Esophagus muscularis mucosa (tissue), 4 donors: ENCODE measurements at regions not wholly inside any gene's neighbourhood (a gene's known extent, or its start where the extent isn't known, plus 50 kb on each side); places are given as distances from the start of the nearest gene placed in this dataset.
"Not testable (repeated sequence)": the region's sequence is repeated elsewhere in the genome, so short reads cannot be mapped to it uniquely, and the experiment has no call there.

Experiments used
- DNase-seq: peaks from one replicate; pipeline ENCODE4 v3.0.0-alpha.2; 2017; ENCODE audit errors: extremely low spot score
- H3K27ac ChIP-seq, 4 donors: fragments of 200-600 bp; sonication (generic); replicated peaks in 1 of 4; 1 replicate in 3 of 4; 2 replicates in 1 of 4; pipeline ENCODE4 v1.5.1; 2016 to 2019; ENCODE audit warnings: mild to moderate bottlenecking in 1 of 4
- H3K27me3 ChIP-seq, 4 donors: fragments of 200-600 bp; sonication (generic); one replicate each; pipeline versions ENCODE4 v1.5.1 to v1.6.0; 2016 to 2019
- H3K36me3 ChIP-seq, 4 donors: fragments of 200-600 bp; sonication (generic); one replicate each; pipeline ENCODE4 v1.5.1; 2016 to 2019
- H3K4me1 ChIP-seq, 4 donors: fragments of 200-600 bp; sonication (generic); one replicate each; pipeline ENCODE4 v1.5.1; 2016 to 2019
- H3K4me3 ChIP-seq, 4 donors: fragments of 200-600 bp; sonication (generic); 1 replicate in 2 of 4; 2 replicates in 2 of 4; pipeline ENCODE4 v1.5.1; 2016 to 2019; ENCODE audit warnings: mild to moderate bottlenecking in 4 of 4, moderate library complexity in 1 of 4
- H3K9me3 ChIP-seq, 4 donors: fragments of 200-600 bp; sonication (generic); 1 replicate in 3 of 4; 2 replicates in 1 of 4; pipeline ENCODE4 v1.5.1; 2016 to 2019
- EP300 ChIP-seq: sonication (generic); formaldehyde crosslinking; IDR thresholded peaks from one replicate; pipeline ENCODE4 v1.6.1; 2017; ENCODE audit warnings: antibody characterized with exemption
- POLR2A ChIP-seq: fragments of 450-650 bp; IDR thresholded peaks from one replicate; pipeline ENCODE4 v1.6.1; 2017; ENCODE audit warnings: antibody characterized with exemption, moderate library complexity, mild to moderate bottlenecking, low read depth
- POLR2AphosphoS5 ChIP-seq, 2 donors: sonication (generic); formaldehyde crosslinking; IDR thresholded peaks; one replicate each; pipeline ENCODE4 v1.6.1; 2017; ENCODE audit warnings: antibody characterized with exemption in 2 of 2
- WGBS: methylation state at CpG from one replicate; pipeline ENCODE4 v1.1.5; 2018; 5-methylcytosine and 5-hydroxymethylcytosine counted together
- intact Hi-C: fragments of 100-400 bp; cut with DNase I; formaldehyde crosslinking; loops from one replicate; pipeline ENCODE4 v1.15.1; 2023
- TF ChIP-seq, protein P1 (sequence below), 3 experiments: fragments of 200-600 bp in 2 of 3; fragments of 450-650 bp in 1 of 3; sonication (generic) in 2 of 3; IDR thresholded peaks; one replicate each; pipeline ENCODE4 v1.5.1; 2017 to 2019; ENCODE audit warnings: antibody characterized with exemption in 3 of 3, mild to moderate bottlenecking in 2 of 3, moderate library complexity in 1 of 3

DNA sequence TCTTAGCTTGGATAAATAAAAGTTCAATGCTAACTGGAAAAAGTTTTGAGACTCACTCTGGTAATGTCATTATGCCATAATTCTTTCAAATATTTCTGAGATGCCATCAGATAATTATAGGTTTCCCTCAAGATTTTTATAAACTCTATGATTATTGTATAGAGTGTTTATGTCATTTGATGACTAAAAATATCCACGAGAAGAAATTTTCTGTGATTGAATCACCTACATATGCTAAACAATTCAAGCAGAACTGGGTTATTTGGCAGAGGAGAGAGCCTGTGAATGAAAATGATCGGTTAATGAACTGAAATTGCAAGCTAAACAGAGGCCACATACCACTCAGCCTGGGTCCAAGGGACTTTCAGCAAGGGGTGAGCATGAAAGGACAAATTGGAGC is 92.6 kb upstream of the TSC22D1 start:
- Histone ChIP-seq H3K4me3 (no peak overlapping the region), H3K27ac (no peak overlapping the region), H3K9me3 (no peaks in the 10 kb centered on the region), H3K36me3 (no peaks in the 10 kb centered on the region), H3K4me1 (peaks cover 9 to 17% (median 12%) of the 10 kb centered on the region in 4 donors), H3K27me3 (no peaks in the 10 kb centered on the region)
- TF ChIP-seq POLR2AphosphoS5 (IDR thresholded peaks at IDR 0.05), result no peak
- TF ChIP-seq, protein P1, sequence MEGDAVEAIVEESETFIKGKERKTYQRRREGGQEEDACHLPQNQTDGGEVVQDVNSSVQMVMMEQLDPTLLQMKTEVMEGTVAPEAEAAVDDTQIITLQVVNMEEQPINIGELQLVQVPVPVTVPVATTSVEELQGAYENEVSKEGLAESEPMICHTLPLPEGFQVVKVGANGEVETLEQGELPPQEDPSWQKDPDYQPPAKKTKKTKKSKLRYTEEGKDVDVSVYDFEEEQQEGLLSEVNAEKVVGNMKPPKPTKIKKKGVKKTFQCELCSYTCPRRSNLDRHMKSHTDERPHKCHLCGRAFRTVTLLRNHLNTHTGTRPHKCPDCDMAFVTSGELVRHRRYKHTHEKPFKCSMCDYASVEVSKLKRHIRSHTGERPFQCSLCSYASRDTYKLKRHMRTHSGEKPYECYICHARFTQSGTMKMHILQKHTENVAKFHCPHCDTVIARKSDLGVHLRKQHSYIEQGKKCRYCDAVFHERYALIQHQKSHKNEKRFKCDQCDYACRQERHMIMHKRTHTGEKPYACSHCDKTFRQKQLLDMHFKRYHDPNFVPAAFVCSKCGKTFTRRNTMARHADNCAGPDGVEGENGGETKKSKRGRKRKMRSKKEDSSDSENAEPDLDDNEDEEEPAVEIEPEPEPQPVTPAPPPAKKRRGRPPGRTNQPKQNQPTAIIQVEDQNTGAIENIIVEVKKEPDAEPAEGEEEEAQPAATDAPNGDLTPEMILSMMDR (IDR thresholded peaks at IDR 0.05), result no peak
- no peak for TF ChIP-seq EP300
- no peak for TF ChIP-seq POLR2A
- intact Hi-C loops, result no loop called here
- WGBS, result 36% methylated on average over 2 of the region's 2 CpGs
- no peak for DNase-seq

DNA sequence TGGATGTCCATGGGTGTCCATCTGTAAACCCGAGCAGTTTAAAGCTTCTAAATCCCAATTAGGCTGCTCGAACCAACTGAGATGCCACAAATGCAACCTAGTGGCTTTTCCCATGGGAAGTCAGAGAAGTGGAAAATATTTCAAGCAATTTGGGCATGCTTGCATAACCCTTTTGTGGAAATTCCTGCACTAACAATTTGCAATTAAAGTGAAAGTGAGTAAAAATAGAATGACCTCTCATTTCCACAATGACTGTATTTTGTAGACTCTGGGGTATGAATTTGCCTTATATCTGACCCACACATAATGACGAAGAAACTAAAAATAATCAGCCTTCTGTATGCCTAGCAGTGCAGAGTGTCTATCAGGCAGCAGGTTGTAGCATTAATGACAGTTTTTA is 91.8 kb upstream of the TSC22D1 start:
- no peaks in the 10 kb centered on the region for H3K36me3 ChIP-seq
- DNase-seq, result no peak
- no peak overlapping the region for H3K27ac ChIP-seq
- peaks cover 9 to 17% (median 12%) of the 10 kb centered on the region in 4 donors for H3K4me1 ChIP-seq
- intact Hi-C loops, result no loop called here
- no peak for TF ChIP-seq POLR2AphosphoS5 (IDR thresholded peaks at IDR 0.05)
- H3K4me3 ChIP-seq, result peak overlapping the region in 1 of 4 donors; percentile 1
- H3K9me3 ChIP-seq, result no peaks in the 10 kb centered on the region
- H3K27me3 ChIP-seq, result no peaks in the 10 kb centered on the region
- 50% methylated on average over 3 of the region's 3 CpGs for WGBS

DNA sequence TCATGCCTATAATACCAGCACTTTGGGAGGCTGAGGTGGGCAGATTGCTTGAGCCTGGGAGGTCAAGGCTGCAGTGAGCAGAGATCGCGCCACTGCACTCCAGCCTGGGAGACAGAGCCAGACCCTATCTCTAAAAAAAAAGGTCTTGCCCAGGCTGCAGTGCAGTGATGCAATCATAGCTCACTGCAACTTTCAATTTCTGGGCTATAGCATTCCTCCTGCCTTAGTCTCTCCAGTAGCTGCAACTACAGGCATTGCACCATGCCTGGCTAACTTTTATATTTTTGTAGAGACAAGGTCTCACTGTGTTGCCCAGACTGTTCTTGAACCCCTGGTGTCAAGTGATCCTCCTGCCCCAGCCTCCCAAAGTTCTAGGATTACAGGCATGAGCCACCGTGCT is 90.4 kb upstream of the TSC22D1 start:
- H3K4me3 ChIP-seq, H3K27ac ChIP-seq, H3K9me3 ChIP-seq, H3K36me3 ChIP-seq, intact Hi-C loops, H3K27me3 ChIP-seq, DNase-seq: not testable (repeated sequence)
- peaks cover 9 to 17% (median 12%) of the 10 kb centered on the region in 4 donors for H3K4me1 ChIP-seq
- 93% methylated on average over 3 of the region's 3 CpGs for WGBS

DNA sequence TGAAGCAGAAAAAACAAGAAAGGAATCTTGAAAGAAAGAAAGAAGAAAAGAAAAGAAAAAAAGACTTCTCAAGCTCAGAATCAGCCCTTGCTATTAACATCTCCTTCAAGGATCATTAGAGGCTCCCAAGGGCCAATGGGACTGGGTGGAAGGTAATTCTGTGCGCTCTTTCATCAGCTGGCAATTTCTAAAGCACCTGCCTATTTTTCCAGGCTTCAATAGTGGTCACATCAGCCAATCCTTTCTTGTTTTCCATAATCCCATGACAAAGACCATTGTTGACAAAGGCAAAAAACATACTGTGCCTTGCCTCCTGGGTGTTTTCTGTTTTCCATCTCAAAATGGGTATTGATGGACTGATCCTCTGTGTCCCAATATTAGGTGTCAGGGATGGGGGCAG is 88.2 kb upstream of the TSC22D1 start:
- Histone ChIP-seq H3K27me3 (no peaks in the 10 kb centered on the region), H3K27ac (no peak overlapping the region), H3K36me3 (no peaks in the 10 kb centered on the region), H3K4me1 (peaks cover 9 to 17% (median 12%) of the 10 kb centered on the region in 4 donors), H3K9me3 (no peaks in the 10 kb centered on the region), H3K4me3 (no peak overlapping the region)
- TF ChIP-seq POLR2AphosphoS5 (IDR thresholded peaks at IDR 0.05), result no peak
- TF ChIP-seq, protein P1 (IDR thresholded peaks at IDR 0.05), result no peak
- no peak for TF ChIP-seq EP300
- TF ChIP-seq POLR2A, result no peak
- DNase-seq, result no peak
- intact Hi-C loops, result no loop called here
- 86% methylated on average over 1 of the region's 1 CpG for WGBS

DNA sequence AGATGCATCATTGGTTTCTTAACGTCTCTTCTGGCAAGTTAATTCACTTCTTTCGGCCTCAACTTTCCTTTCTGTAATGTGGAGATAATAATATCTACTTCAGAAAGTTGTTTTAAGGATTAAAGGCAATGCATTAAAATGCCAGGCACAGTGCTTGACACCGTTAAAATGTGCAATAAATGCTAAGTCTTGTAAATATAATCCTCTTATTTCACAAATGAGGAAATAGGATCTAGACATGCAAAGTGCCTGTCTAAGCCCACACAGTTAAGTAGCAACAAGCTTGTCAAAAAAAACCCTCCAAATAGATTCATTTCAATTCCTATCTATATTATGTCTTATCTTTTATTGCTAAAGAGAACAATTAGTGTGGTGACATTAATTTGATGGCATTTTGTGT is 86.4 kb upstream of the TSC22D1 start:
- no peak overlapping the region for H3K4me3 ChIP-seq
- H3K27me3 ChIP-seq, result no peaks in the 10 kb centered on the region
- H3K36me3 ChIP-seq, result no peaks in the 10 kb centered on the region
- no peaks in the 10 kb centered on the region for H3K9me3 ChIP-seq
- DNase-seq, result no peak
- TF ChIP-seq POLR2A (no peak), POLR2AphosphoS5 (IDR thresholded peaks at IDR 0.05) (no peak), EP300 (no peak)
- TF ChIP-seq, protein P1 (IDR thresholded peaks at IDR 0.05), result no peak
- WGBS, result 91% methylated on average over 3 of the region's 3 CpGs
- intact Hi-C loops, result no loop called here
- no peak overlapping the region for H3K27ac ChIP-seq
- peaks cover 0 to 1% (median under 1%) of the 10 kb centered on the region in 4 donors for H3K4me1 ChIP-seq

DNA sequence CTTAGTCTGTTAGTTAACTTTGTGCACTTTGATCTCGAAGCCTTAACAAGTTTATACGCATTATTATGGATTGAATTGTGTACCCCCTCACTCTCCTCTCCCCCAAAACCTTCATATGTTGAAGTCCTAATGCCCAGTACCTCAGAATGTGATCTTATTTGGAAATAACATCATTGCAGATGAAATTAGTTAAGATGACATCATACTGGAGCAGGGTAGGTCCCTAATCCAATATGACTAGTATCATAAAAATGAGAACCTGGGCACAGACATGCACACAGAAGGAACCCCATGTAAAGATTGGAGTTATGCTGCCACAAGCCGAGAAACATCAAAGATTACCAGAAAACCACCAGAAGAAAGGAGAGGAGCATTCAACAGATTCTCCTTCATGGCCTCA is 85.8 kb upstream of the TSC22D1 start:
- no peak overlapping the region for H3K4me3 ChIP-seq
- H3K27me3 ChIP-seq, result no peaks in the 10 kb centered on the region
- no peak for DNase-seq
- intact Hi-C loops, result no loop called here
- H3K27ac ChIP-seq, result no peak overlapping the region
- WGBS, result 94% methylated on average over 3 of the region's 3 CpGs
- H3K9me3 ChIP-seq, result no peaks in the 10 kb centered on the region
- no peaks in the 10 kb centered on the region for H3K36me3 ChIP-seq
- TF ChIP-seq, protein P1 (IDR thresholded peaks at IDR 0.05), result no peak
- H3K4me1 ChIP-seq, result no peaks in the 10 kb centered on the region
